GM12878 (cell line): ENCODE measurements at regions not wholly inside any gene's neighbourhood (a gene's known extent, or its start where the extent isn't known, plus 50 kb on each side); places are given as distances from the start of the nearest gene placed in this dataset.

Source experiments
- POLR2A ChIP-seq: IDR thresholded peaks from 2 replicates; pipeline ENCODE4 v1.6.1; 2011; ENCODE audit warnings: low read depth, mild to moderate bottlenecking, low read length
- TF ChIP-seq, protein P1 (sequence below), 3 experiments: IDR thresholded peaks in 2 of 3; conservative IDR thresholded peaks in 1 of 3; 2 replicates each; pipeline ENCODE4 v1.5.1; 2011; ENCODE audit warnings: low read depth in 3 of 3, low read length in 3 of 3, mild to moderate bottlenecking in 3 of 3, control low read depth in 2 of 3, moderate library complexity in 2 of 3, inconsistent platforms in 1 of 3, mixed read lengths in 1 of 3; ENCODE audit not compliant: control insufficient read depth in 2 of 3, insufficient read depth in 1 of 3; ENCODE audit errors: extremely low read depth in 1 of 3

DNA sequence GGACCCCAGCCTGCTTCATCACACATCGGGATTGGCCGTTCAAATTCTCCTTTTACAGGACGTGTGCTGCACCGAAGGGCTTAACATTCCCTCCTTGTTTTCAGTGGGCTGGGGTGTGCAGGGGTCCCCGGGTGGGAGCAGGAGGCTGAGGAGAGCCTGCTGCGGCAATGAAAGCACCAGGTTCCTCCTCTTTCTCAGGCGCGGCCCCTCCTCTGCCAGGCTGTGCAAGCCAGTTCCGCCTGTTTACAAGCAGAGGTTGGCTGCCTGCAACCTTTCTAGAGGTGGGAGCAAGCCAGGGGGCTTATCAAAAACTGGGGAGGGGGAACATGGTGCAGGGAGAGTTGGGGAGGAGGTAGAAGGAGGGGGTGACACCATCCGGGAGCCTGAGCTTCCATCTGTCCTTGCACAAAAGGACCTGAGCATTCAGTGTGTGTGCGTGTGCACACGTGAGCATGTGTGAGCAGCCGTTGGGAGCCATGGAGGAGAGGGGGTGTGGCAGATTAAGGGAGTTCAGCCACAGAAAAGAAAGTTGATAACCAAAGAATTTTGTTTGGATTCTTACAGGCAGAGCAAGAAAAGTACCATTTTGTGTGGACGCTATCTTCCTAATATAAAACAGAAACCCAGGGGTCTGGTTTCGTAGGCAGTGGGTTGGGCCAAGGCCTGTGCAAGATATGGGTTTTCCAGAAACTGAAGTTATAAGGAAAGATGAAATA, 108.8 kb upstream of the RFLNA start:
- TF ChIP-seq POLR2A: no peak
- TF ChIP-seq, protein P1, sequence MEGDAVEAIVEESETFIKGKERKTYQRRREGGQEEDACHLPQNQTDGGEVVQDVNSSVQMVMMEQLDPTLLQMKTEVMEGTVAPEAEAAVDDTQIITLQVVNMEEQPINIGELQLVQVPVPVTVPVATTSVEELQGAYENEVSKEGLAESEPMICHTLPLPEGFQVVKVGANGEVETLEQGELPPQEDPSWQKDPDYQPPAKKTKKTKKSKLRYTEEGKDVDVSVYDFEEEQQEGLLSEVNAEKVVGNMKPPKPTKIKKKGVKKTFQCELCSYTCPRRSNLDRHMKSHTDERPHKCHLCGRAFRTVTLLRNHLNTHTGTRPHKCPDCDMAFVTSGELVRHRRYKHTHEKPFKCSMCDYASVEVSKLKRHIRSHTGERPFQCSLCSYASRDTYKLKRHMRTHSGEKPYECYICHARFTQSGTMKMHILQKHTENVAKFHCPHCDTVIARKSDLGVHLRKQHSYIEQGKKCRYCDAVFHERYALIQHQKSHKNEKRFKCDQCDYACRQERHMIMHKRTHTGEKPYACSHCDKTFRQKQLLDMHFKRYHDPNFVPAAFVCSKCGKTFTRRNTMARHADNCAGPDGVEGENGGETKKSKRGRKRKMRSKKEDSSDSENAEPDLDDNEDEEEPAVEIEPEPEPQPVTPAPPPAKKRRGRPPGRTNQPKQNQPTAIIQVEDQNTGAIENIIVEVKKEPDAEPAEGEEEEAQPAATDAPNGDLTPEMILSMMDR (IDR thresholded peaks at IDR 0.05 in 2 of 3, conservative IDR thresholded peaks at IDR 0.05 in 1 of 3; ENCODE audit: control insufficient read depth in 2 of 3, extremely low read depth in 1 of 3, insufficient read depth in 1 of 3, low read depth in 3 of 3, low read length in 3 of 3): no peak
